HAP-1 (cell line): ENCODE measurements at regions not wholly inside any gene's neighbourhood (a gene's known extent, or its start where the extent isn't known, plus 50 kb on each side); places are given as distances from the start of the nearest gene placed in this dataset.
A peak's percentile ranks its signal among the peaks of the same experiment; 100 is the strongest.
"Not testable (repeated sequence)": the region's sequence is repeated elsewhere in the genome, so short reads cannot be mapped to it uniquely, and the experiment has no call there.

ENCODE experiments used
- DNase-seq, 2 experiments: peaks; one replicate each; pipeline ENCODE4 v3.0.0-alpha.2; 2016 to 2020; ENCODE audit warnings: low spot score in 2 of 2
- H3K27me3 ChIP-seq: fragments of 250-450 bp; sonication (Bioruptor Pico); 2 replicates; pipeline ENCODE4 v1.5.1; 2020; ENCODE audit warnings: low read depth, mild to moderate bottlenecking, moderate library complexity
- H3K36me3 ChIP-seq: fragments of 250-450 bp; sonication (Bioruptor Pico); replicated peaks from 2 replicates; pipeline ENCODE4 v1.5.1; 2020; ENCODE audit warnings: mild to moderate bottlenecking
- H3K4me1 ChIP-seq: fragments of 250-450 bp; sonication (Bioruptor Pico); 2 replicates; pipeline ENCODE4 v1.5.1; 2020; ENCODE audit warnings: mild to moderate bottlenecking
- H3K4me3 ChIP-seq: fragments of 250-450 bp; sonication (Bioruptor Pico); 2 replicates; pipeline ENCODE4 v1.5.1; 2020; ENCODE audit warnings: mild to moderate bottlenecking, moderate library complexity
- H3K9me3 ChIP-seq: fragments of 250-450 bp; sonication (Bioruptor Pico); 2 replicates; pipeline ENCODE4 v1.5.1; 2020; ENCODE audit warnings: mild to moderate bottlenecking, moderate library complexity
- in situ Hi-C: fragments of 300-500 bp; cut with MboI; formaldehyde crosslinking; loops from 3 replicates; pipeline ENCODE4 v1.14.3; 2020; ENCODE audit warnings: low sequenced_read_pairs, inconsistent platforms, mixed read lengths

- H3K4me1 ChIP-seq = peaks cover 12% of the 10 kb centered on the region
- DNase-seq = no peak
- H3K9me3 ChIP-seq = no peaks in the 10 kb centered on the region
- peaks cover 8% of the 10 kb centered on the region for H3K27me3 ChIP-seq
- H3K4me3 ChIP-seq = no peak overlapping the region
- in situ Hi-C loops = no loop called here
- no peaks in the 10 kb centered on the region for H3K36me3 ChIP-seq
Measured at GRCh38 chr5:142213077-142213476, 104.5 kb downstream of the NDFIP1 start.

GRCh38 chr5:142211918-142212317 lies 103.3 kb downstream of the NDFIP1 start:
- DNase-seq = no peak
- Histone ChIP-seq H3K9me3 (no peaks in the 10 kb centered on the region), H3K4me3 (no peak overlapping the region), H3K27me3 (peaks cover 15% of the 10 kb centered on the region), H3K4me1 (peaks cover 12% of the 10 kb centered on the region), H3K36me3 (no peaks in the 10 kb centered on the region)
- in situ Hi-C loops = no loop called here

- in situ Hi-C loops = no loop called here
- Histone ChIP-seq H3K27me3 (peaks cover 24% of the 10 kb centered on the region), H3K36me3 (no peaks in the 10 kb centered on the region), H3K4me3 (no peak overlapping the region), H3K9me3 (no peaks in the 10 kb centered on the region), H3K4me1 (peaks cover 12% of the 10 kb centered on the region)
- no peak for DNase-seq
Measured at GRCh38 chr5:142210864-142211412, 102.4 kb downstream of the NDFIP1 start.

GRCh38 chr5:142210011-142210410 lies 101.4 kb downstream of the NDFIP1 start:
- in situ Hi-C loops = no loop called here
- DNase-seq = no peak
- Histone ChIP-seq H3K9me3 (no peaks in the 10 kb centered on the region), H3K4me1 (peaks cover 12% of the 10 kb centered on the region), H3K36me3 (no peaks in the 10 kb centered on the region), H3K4me3 (no peak overlapping the region), H3K27me3 (peaks cover 28% of the 10 kb centered on the region)

GRCh38 chr5:142208777-142209312 lies 100.3 kb downstream of the NDFIP1 start:
- peaks cover 12% of the 10 kb centered on the region for H3K4me1 ChIP-seq
- in situ Hi-C loops = no loop called here
- peak; percentile 35 to 59 for DNase-seq
- H3K36me3 ChIP-seq = no peaks in the 10 kb centered on the region
- no peaks in the 10 kb centered on the region for H3K9me3 ChIP-seq
- no peak overlapping the region for H3K4me3 ChIP-seq
- peaks cover 35% of the 10 kb centered on the region for H3K27me3 ChIP-seq

- H3K4me1 ChIP-seq = peaks cover 12% of the 10 kb centered on the region
- H3K9me3 ChIP-seq, H3K36me3 ChIP-seq, in situ Hi-C loops, DNase-seq, H3K4me3 ChIP-seq: not testable (repeated sequence)
- peaks cover 39% of the 10 kb centered on the region for H3K27me3 ChIP-seq
Measured at GRCh38 chr5:142208244-142208643, 99.7 kb downstream of the NDFIP1 start.

GRCh38 chr5:142206801-142207200 lies 98.2 kb downstream of the NDFIP1 start:
- no peak overlapping the region for H3K4me3 ChIP-seq
- H3K27me3 ChIP-seq = peaks cover 42% of the 10 kb centered on the region
- H3K4me1 ChIP-seq = peaks cover 12% of the 10 kb centered on the region
- no peaks in the 10 kb centered on the region; the same call in 1 of the 2 replicates for H3K9me3 ChIP-seq
- H3K36me3 ChIP-seq = no peaks in the 10 kb centered on the region
- DNase-seq = no peak
- in situ Hi-C loops = no loop called here

GRCh38 chr5:142204219-142204618 lies 95.6 kb downstream of the NDFIP1 start:
- H3K4me1 ChIP-seq = peaks cover 10% of the 10 kb centered on the region
- no peak for DNase-seq
- no peaks in the 10 kb centered on the region for H3K36me3 ChIP-seq
- in situ Hi-C loops = no loop called here
- H3K4me3 ChIP-seq = no peak overlapping the region
- no peaks in the 10 kb centered on the region; the same call in 1 of the 2 replicates for H3K9me3 ChIP-seq
- H3K27me3 ChIP-seq = peaks cover 37% of the 10 kb centered on the region
